ENCODE measurements at regions not wholly inside any gene's neighbourhood (a gene's known extent, or its start where the extent isn't known, plus 50 kb on each side); places are given as distances from the start of the nearest gene placed in this dataset.

GRCh38 chr12:94760786-94761185 lies 110.4 kb upstream of the TMCC3 start:
- in situ Hi-C loops (cut with HindIII; ENCODE audit: low sequenced_read_pairs): no loop called here

GRCh38 chr12:94756789-94757188 lies 106.4 kb upstream of the TMCC3 start:
- in situ Hi-C loops (cut with HindIII; ENCODE audit: low sequenced_read_pairs): no loop called here

- in situ Hi-C loops (cut with HindIII; ENCODE audit: low sequenced_read_pairs): no loop called here
These were observed 105.2 kb upstream of the TMCC3 start for GRCh38 chr12:94755598-94755997.

- in situ Hi-C loops (cut with HindIII; ENCODE audit: low sequenced_read_pairs): no loop called here
These were observed 104.3 kb upstream of the TMCC3 start for GRCh38 chr12:94754653-94755052.

GRCh38 chr12:94753036-94753679 lies 102.8 kb upstream of the TMCC3 start:
- in situ Hi-C loops (cut with HindIII; ENCODE audit: low sequenced_read_pairs): no loop called here

GRCh38 chr12:94750864-94751263 lies 100.5 kb upstream of the TMCC3 start:
- in situ Hi-C loops (cut with HindIII; ENCODE audit: low sequenced_read_pairs): no loop called here

GRCh38 chr12:94749890-94750289 lies 99.5 kb upstream of the TMCC3 start:
- in situ Hi-C loops (cut with HindIII; ENCODE audit: low sequenced_read_pairs): no loop called here

GRCh38 chr12:94749455-94749854 lies 99.1 kb upstream of the TMCC3 start:
- in situ Hi-C loops (cut with HindIII; ENCODE audit: low sequenced_read_pairs): no loop called here

GRCh38 chr12:94748726-94749421 lies 98.5 kb upstream of the TMCC3 start:
- in situ Hi-C loops (cut with HindIII; ENCODE audit: low sequenced_read_pairs): no loop called here

GRCh38 chr12:94745562-94745961 lies 95.2 kb upstream of the TMCC3 start:
- in situ Hi-C loops (cut with HindIII; ENCODE audit: low sequenced_read_pairs): no loop called here

GRCh38 chr12:94743174-94743573 lies 92.8 kb upstream of the TMCC3 start:
- in situ Hi-C loops (cut with HindIII; ENCODE audit: low sequenced_read_pairs): no loop called here

GRCh38 chr12:94740601-94741362 lies 90.4 kb upstream of the TMCC3 start:
- in situ Hi-C loops (cut with HindIII; ENCODE audit: low sequenced_read_pairs): no loop called here

- in situ Hi-C loops (cut with HindIII; ENCODE audit: low sequenced_read_pairs): no loop called here
These were observed 86.5 kb upstream of the TMCC3 start for GRCh38 chr12:94736820-94737219.

- in situ Hi-C loops (cut with HindIII; ENCODE audit: low sequenced_read_pairs): no loop called here
These were observed 85.6 kb upstream of the TMCC3 start for GRCh38 chr12:94736004-94736403.

GRCh38 chr12:94733727-94734126 lies 83.4 kb upstream of the TMCC3 start:
- in situ Hi-C loops (cut with HindIII; ENCODE audit: low sequenced_read_pairs): no loop called here

- in situ Hi-C loops (cut with HindIII; ENCODE audit: low sequenced_read_pairs): no loop called here
These were observed 82.1 kb upstream of the TMCC3 start for GRCh38 chr12:94732367-94732990.

GRCh38 chr12:94731733-94732360 lies 81.5 kb upstream of the TMCC3 start:
- in situ Hi-C loops (cut with HindIII; ENCODE audit: low sequenced_read_pairs): no loop called here

- in situ Hi-C loops (cut with HindIII; ENCODE audit: low sequenced_read_pairs): no loop called here
These were observed 80.5 kb upstream of the TMCC3 start for GRCh38 chr12:94730847-94731246.

- in situ Hi-C loops (cut with HindIII; ENCODE audit: low sequenced_read_pairs): no loop called here
These were observed 76.0 kb upstream of the TMCC3 start for GRCh38 chr12:94726236-94726835.

- in situ Hi-C loops (cut with HindIII; ENCODE audit: low sequenced_read_pairs): no loop called here
These were observed 75.2 kb upstream of the TMCC3 start for GRCh38 chr12:94725375-94726168.
